ENCODE measurements at regions not wholly inside any gene's neighbourhood (a gene's known extent, or its start where the extent isn't known, plus 50 kb on each side); places are given as distances from the start of the nearest gene placed in this dataset.

GRCh38 chr16:62298600-62298999 lies 262.4 kb upstream of the CDH8 start:
- TF ChIP-seq, protein P1, sequence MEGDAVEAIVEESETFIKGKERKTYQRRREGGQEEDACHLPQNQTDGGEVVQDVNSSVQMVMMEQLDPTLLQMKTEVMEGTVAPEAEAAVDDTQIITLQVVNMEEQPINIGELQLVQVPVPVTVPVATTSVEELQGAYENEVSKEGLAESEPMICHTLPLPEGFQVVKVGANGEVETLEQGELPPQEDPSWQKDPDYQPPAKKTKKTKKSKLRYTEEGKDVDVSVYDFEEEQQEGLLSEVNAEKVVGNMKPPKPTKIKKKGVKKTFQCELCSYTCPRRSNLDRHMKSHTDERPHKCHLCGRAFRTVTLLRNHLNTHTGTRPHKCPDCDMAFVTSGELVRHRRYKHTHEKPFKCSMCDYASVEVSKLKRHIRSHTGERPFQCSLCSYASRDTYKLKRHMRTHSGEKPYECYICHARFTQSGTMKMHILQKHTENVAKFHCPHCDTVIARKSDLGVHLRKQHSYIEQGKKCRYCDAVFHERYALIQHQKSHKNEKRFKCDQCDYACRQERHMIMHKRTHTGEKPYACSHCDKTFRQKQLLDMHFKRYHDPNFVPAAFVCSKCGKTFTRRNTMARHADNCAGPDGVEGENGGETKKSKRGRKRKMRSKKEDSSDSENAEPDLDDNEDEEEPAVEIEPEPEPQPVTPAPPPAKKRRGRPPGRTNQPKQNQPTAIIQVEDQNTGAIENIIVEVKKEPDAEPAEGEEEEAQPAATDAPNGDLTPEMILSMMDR (IDR thresholded peaks at IDR 0.05; ENCODE audit: low read depth, low read length) = no peak
- TF ChIP-seq POLR2A (IDR thresholded peaks at IDR 0.05; ENCODE audit: extremely low read depth, insufficient read length) (no peak), MAX (IDR thresholded peaks at IDR 0.05; ENCODE audit: low read depth, low read length) (no peak)
